Fibroblast of the conjunctiva (primary cell): ENCODE measurements at regions not wholly inside any gene's neighbourhood (a gene's known extent, or its start where the extent isn't known, plus 50 kb on each side); places are given as distances from the start of the nearest gene placed in this dataset.
A peak's percentile ranks its signal among the peaks of the same experiment; 100 is the strongest.

Experiments used
- DNase-seq: peaks from one replicate; pipeline ENCODE4 v3.0.0-alpha.2; 2010; ENCODE audit warnings: low read depth

- DNase-seq: no peak
Observed at GRCh38 chr2:37782155-37782673, 110.8 kb upstream of the CDC42EP3 start.

DNA sequence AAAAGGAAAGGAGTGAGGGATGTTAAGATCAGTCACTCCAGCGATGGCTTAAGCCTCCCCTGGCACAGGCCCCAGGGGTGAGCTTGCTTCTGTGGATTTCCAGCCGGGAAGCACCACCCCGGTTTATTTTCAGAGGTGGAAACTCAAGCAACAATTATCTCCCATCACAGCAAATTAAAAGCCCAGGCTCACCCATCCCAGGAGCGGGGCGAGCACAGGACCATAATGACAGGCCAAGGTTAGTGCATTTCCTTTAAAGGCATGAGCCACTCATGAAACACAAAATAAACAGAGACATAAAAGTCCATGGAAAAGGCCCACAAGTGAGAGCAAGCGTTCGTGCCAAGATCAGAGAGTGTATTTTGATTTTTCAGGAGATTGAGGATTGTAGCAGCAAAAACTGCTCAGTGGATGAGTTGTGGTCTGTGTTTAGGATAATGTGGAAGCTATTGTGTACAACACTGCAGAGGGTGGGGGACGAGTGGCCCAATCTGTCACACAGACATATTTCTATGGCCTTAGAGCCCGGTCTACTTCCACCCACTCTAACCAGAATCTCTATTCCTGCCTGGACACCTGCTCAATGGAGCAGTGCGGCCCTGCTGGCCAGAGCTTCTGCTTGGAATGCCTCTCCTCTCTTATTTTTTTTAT is 111.4 kb upstream of the CDC42EP3 start:
- DNase-seq: no peak

DNA sequence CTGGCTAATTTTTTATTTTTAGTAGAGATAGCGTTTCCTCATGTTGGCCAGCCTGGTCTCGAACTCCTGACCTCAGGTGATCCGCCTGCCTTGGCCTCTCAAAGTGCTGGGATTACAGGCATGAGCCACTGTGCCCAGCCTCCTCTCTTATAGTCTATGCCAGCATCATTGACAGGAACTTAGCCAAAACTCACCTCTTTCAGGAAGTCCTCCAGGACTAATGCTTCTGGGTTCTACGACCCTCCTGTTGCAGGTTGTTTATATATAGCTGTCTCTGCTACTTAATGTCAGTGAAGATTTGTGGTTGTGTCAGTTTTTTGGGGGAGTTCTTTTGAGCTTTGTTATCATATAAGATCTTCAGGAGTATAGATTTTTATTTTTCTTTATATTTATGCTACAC is 112.1 kb upstream of the CDC42EP3 start:
- DNase-seq: no peak

- DNase-seq: no peak
Observed at GRCh38 chr2:37784071-37784758, 112.8 kb upstream of the CDC42EP3 start.

GRCh38 chr2:37784759-37785149 is 113.3 kb upstream of the CDC42EP3 start:
- no peak for DNase-seq

GRCh38 chr2:37786191-37786698 is 114.8 kb upstream of the CDC42EP3 start:
- DNase-seq: no peak

DNA sequence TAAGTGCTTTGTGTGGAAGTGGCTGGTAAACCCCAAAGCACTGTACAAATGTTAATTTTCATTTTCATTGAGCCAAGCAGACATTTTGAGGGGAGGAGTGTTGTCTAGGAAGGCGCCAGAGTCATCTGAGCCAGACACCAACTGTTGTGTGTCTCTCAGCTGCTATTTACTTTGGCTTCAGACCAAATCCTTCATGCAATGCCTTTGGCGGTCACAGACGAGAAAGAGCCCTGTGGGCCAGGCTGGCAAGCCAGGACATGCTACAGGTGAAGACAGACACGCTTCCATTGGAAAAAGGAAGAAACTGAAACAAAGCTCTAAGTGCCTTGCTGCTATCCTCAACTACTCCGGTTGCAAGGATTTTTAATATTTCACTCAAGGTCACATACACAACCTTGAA is 115.4 kb upstream of the CDC42EP3 start:
- DNase-seq: no peak

- DNase-seq: no peak
Observed at GRCh38 chr2:37788602-37789209, 117.3 kb upstream of the CDC42EP3 start.

DNA sequence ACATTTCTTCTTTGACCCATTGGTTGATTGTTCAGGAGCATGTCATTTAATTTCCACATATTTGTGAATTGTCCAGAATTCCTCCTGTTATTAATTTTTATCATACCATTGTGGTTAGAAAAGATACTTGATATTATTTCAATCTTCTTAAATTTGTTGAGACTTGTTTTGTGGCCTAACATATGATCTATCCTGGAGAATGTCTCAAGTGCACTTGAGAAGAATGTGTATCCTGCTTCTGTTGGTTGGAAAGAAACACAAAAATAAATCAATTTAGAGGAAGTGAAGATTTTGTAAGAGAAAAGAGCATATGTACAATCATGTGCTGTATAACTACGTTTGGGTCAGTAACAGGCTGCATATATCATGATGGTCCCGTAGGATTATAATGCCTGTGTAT is 118.6 kb upstream of the CDC42EP3 start:
- DNase-seq: no peak

- DNase-seq: no peak
Observed at GRCh38 chr2:37790462-37790861, 119.0 kb upstream of the CDC42EP3 start.

DNA sequence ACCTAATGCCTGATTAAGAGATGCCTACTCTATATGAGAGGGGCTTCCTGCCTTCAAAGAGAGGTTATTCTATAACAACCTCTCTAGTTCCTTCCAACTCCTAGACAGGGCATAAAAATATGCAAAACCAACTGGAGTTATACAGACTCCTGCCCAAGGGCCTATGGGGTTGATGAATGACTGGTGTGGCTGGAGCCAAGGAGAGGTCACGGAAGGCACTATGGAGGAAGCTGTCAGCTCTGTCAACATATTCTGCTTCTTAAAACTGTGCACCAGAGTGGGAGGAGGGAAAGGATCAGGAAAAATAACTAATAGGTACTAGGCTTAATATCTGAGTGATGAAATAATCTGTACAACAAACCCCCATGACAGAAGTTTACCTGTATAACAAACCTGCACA is 120.9 kb upstream of the CDC42EP3 start:
- no peak for DNase-seq

- DNase-seq: no peak
Observed at GRCh38 chr2:37793004-37793403, 121.6 kb upstream of the CDC42EP3 start.

GRCh38 chr2:37794717-37795116 is 123.3 kb upstream of the CDC42EP3 start:
- DNase-seq: no peak

GRCh38 chr2:37795456-37795855 is 124.0 kb upstream of the CDC42EP3 start:
- no peak for DNase-seq

- no peak for DNase-seq
Observed at GRCh38 chr2:37795938-37796337, 124.5 kb upstream of the CDC42EP3 start.

- no peak for DNase-seq
Observed at GRCh38 chr2:37796481-37796880, 125.0 kb upstream of the CDC42EP3 start.

DNA sequence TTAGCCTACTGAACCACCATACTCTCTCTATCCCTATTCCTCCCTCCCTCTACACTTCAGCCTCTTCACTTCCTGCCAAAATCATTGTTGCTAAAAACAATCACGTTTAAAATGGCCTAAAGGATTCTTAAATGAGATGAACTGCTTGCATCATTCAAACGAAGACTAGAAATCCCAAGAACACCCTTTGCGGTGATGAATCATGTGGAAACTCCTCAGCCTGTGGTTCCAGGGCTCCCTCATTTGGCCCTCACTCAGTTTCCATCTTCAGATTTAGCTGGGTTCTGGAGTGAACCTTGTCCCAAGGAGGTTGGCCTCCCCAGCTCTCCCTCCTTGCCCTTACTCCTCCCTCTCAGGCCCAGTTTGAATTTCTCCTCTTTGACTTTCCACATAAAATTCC is 125.6 kb upstream of the CDC42EP3 start:
- DNase-seq: peak; percentile 55

DNA sequence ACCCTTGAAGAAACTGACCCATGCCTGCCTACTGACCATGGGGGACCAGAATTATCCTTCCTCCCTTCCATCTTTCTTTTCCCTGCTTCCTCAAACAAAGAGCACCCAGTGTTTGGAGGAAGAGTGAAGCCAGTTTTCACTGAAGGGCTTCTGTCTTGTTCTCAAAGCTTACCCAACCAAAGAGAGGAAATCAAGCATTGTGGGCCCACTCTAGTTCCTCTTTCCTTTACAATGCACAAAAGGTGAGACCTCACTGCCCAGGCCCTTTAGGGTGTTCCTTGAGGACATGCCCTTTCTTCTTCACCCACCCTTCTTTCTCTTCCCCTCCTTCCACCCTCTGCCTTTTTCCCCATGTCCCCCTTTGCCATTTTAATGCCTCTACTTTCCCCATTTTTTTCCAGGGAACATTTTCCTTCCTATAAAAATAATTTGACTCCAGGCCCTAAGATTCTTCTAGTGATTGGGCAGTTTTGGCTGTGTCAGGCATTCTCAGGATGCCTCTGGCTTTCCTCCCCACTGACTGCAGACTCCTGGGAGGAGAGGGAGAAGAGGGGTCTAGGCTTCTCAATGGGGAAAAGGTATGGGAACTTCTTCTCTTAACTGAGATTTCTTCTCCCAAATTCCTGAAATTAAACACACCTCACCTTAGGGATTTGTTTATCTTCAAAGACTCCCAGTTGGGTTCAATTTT is 126.6 kb upstream of the RMDN2 start:
- no peak for DNase-seq

- DNase-seq: no peak
Observed at GRCh38 chr2:37800176-37800858, 124.8 kb upstream of the RMDN2 start.

GRCh38 chr2:37802211-37802752 is 122.8 kb upstream of the RMDN2 start:
- DNase-seq: no peak

DNA sequence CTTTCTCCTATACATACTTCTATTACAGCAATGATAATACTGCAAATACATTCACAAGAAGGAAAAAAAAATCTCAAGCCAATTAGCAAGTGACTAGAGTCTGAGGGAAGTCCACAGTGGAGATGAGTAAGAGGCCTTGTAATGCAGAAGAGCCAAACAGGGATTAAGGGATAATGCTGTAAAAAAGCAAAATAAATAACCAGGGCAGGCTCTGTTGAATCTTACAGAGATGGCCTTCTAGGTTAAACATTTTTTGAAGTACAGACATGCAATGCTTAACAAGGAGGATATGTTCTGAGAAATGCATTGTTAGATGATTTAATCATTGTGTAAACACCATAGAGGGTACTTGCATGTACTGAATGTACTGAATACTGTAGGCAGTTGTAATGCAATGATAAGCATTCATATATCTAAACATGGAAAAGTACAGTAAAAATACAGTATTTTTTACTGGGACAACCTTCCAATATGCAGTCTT is 122.1 kb upstream of the RMDN2 start:
- peak; percentile 91 for DNase-seq
